ENCODE measurements at regions not wholly inside any gene's neighbourhood (a gene's known extent, or its start where the extent isn't known, plus 50 kb on each side); places are given as distances from the start of the nearest gene placed in this dataset.
"Not testable (repeated sequence)": the region's sequence is repeated elsewhere in the genome, so short reads cannot be mapped to it uniquely, and the experiment has no call there.

DNA sequence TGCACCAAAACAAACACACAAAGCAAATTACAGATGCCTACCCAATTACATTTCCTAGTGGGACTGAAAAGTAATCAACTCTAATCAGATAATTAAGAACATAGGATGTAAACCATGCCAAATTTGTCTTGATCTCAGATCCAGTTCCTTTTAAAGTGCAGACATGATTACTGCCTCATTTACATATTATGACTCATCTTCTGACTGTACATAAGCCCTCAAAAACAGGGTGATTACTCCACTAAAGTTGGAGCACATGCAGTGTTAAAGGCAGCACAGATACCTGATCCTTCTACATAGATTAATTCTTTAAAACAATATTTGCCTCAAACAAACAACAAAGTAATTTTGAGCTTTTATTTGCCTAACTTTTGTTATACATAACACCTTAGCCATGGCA is 337.2 kb downstream of the RPS29 start:
- intact Hi-C loops (cut with micrococcal nuclease), result no loop called here

DNA sequence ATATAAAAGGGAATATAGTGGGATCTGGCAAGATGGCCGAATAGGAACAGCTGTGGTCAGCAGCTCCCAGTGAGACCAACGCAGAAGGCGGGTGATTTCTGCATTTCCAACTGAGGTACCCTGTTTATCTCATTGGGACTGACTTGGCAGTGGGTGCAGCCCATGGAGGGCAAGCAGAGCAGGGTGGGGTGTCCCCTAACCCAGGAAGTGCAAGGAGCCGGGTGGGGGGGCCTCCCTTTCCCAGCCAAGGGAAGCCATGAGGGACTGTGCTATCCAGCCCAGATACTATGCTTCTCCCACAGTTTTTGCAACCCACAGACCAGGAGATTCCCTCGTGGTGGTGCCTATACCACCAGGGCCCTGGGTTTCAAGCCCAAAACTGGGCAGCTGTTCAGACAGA is 342.4 kb downstream of the RPS29 start:
- intact Hi-C loops (cut with micrococcal nuclease), result not testable (repeated sequence)

DNA sequence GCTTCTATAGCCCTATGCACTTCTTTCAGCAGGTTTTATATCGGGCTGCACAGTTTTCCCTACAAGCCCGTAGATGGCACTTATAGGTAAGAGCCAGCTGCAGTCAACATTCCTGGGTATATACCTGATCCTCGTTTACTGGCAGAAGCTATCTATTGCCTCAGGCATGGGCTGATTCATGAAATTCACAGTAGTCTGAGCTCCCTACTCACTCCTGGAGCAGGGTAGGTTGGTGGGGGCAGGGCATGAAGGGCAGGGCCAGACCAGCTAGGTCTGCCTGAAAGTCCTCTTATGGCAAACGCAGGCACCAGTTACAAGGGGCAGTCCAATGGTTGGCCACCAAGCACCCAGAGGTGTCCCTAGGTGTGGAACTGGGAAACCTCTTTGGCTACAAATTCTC is 345.8 kb downstream of the RPS29 start:
- intact Hi-C loops (cut with micrococcal nuclease), result no loop called here

DNA sequence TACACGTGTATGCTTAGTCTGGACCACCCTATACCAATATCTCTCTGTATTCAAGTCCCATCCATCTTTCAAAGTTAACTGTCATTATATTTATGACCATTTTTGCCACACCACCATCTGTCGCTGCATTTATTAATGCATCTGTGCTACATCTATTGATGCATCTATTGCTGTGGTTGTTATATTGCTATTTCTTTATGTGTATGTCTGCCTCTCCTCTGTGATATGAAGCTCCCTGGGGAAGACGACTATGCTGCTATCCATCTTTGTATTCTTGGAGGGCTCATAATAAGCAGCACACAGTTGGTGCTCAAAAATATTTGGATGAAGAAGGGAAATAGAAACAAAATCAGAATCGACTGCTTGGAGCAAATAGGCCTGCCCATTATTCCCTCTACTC is 357.6 kb downstream of the RPS29 start:
- intact Hi-C loops (cut with micrococcal nuclease), result no loop called here

DNA sequence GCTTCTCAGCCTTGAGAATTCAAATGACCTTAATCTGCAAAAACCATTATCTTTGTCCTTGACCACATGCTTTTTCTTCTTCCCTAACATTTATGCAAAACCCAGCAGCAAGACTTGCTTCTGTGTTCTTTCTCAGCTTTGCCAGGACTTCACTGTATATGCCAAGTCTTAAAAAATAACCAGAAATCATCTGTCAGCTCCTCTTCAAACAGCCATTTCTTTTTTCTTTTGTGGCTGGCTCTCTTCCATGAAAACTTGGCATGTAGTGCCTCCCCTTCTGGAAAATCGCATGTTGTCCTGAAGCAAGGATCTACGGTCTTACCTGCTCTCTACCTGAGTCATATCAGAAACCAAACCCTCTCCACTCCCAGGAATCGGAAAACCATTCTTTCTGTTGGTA is 364.9 kb downstream of the RPS29 start:
- intact Hi-C loops (cut with micrococcal nuclease), result no loop called here

DNA sequence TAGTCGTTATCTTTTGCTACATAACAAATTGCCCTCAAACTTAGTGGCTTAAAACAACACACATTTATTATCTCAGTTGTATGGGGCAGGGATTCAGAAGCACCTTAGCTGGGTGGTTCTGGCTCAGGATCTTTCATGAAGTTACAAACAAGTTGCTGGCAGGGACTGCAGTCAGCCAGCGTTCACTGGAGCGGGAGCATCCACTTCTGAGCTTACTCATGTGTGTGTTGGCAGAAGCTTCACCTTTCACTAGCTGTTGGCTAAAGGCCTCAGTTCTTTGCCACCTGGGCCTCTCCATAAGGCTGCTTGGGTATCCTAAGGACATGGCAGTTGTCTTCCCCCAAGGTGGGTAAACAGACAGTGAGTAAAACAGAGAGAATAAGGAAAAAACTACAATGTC is 365.7 kb downstream of the RPS29 start:
- intact Hi-C loops (cut with micrococcal nuclease), result no loop called here

DNA sequence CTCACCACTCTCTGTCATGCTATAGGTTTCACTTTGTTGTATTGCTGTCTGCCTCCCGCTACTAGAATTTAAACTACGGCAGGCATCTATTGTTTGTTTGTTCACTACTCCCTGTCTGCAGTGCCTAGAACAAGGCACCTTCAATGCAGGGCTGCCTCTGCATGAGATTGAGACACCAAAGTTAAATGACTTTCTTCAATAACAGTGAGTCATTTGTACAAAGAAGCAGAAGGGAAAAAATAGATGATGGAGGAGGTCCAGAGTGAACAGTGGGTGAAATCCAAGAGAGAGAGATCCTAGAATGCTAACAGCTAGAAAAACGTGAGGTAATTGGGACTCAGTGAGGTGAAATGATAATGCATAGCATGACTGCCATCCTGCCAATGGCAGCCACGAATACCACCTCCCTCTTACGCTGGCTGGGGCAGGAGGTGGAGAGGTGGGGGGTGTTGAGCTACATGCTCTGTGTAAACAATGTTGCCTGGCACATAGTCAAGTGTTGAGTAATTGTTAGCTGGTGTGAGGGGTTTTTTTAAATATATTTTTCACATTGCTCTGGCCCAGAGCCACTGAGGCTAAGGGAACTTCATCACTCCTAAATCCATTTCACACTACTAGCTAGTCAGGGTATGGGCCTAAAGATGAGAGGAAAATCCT is 367.6 kb downstream of the RPS29 start:
- intact Hi-C loops (cut with micrococcal nuclease), result no loop called here

DNA sequence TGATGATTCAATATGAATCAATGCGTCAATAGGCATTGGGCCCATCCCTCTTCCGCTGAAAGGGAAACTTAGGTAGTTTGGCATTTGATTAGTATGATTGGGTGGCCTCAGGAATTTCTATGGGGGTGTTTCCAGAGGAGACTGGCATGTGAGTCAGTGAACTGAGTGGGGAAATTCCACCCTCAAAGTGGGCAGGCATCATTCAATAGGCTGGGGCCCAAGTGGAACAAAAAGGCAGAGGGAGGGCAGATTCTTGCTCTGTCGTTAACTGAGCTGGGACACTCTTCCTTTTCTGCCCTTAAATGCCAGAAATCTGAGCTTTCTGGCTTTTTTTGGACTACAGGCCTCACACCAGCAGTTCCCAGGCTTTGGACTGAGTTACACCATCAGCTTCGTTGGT is 373.5 kb downstream of the RPS29 start:
- intact Hi-C loops (cut with micrococcal nuclease), result no loop called here

DNA sequence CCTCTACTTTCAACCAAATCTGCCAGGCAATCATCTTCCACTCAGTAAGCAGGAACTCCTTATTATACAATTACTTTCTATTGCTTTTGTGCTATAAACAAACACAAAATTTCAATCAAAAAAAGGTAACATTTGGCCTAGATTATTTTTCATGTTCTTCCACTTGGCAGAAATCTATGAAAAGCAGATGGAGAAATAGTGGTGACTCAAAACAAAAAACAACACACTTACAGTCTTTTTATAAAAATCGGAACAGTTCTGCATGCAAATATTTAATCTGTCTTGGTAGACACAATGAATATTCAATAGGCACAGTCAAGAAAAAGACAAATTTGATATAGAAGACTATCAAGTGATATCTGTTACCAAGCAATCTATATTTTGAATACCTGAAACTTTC is 376.8 kb downstream of the RPS29 start:
- intact Hi-C loops (cut with micrococcal nuclease), result no loop called here

DNA sequence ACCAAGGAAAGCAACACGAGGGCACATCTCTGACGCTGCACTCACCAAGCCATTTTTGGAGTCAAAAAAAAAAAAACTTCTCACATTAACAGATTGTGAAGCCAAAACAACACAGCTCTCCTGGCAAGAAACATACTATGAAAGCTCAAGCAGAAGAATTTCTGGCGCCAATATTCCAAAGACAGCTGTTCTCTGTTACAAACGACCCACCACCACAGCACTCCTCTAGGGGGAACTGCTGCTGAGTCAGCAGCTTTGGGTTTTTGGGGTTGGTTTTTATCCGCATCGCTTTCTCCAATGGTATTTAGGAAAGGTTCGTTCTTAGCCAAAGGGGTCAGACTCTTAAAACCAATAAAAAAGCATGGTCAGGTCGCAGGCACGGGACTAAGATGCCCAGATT is 379.4 kb downstream of the RPS29 start:
- intact Hi-C loops (cut with micrococcal nuclease), result no loop called here

DNA sequence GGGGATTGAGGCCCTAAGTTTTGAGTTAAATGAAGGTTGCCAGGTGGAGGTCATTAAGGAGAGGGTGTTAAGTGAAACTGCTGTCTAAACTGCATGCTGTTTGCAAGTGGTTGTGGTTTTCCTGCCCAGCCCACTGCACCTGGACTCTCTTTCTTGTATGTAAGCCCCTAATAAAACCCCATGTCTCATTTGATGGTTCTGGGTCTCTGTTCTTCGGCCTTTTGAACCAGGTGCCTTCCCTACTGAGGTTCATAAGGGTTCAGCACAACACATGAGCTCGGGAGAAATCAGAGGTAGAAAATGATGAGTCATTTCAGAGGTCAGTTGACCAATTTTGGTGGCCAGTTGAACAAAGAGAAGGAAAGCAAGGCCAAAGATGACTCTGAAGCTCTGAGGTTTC is 382.5 kb downstream of the RPS29 start:
- intact Hi-C loops (cut with micrococcal nuclease), result no loop called here

DNA sequence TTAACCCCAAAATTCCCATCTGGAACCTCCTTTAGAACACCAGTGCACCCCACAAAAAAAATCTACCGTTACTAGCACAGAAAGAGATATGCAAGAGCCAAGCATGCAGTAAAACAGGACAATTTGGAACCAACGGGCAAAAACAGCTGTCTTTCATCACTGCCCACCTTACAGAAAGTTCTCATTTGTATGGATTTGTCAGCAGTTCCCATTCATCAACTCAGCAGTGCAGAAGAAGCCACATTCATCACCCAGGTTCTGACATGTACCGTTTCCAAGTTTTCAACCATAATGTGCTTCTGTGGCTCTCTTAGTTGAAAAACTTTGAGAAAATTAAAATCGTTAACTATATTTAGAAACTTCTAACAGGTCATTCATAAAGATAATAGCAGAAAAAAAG is 387.0 kb downstream of the RPS29 start:
- intact Hi-C loops (cut with micrococcal nuclease), result no loop called here

DNA sequence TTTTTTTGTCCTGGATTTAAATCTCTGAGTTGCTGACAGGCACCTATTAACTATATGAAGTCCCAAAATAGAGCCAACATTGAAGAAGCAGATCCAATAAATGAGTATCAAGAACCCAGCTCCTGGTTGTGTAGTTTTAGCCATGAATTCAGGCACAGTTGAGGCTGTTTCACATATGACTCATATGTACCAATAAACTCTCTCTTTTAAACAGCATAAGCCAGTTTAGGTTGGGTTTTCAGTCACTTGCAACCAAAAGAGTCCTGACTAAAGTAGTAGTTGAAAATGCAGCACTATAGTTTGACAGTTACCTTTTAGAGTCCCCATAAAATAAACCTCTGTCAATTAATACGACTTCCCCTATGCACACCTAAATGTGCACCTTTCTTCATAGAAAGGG is 389.9 kb downstream of the RPS29 start:
- intact Hi-C loops (cut with micrococcal nuclease), result no loop called here

DNA sequence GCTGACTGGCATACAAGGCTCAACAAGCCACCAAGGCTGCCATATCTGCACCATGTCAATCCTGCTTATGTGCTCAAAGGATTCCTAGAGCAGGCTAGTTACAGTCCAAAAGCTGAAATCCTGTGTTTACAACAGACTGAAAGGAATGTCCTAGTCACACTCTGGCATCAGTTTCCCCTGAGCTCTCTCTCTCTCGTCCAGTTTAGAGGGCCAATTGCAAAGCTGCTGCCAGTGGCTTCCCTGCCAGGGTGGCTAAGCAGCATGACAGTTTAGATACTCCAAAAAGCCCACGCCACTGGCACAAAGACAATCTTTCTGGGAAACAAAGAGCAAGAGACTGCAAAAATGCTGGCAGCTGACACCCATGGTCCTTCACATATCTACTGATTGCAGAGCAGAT is 392.1 kb downstream of the RPS29 start:
- intact Hi-C loops (cut with micrococcal nuclease), result no loop called here

DNA sequence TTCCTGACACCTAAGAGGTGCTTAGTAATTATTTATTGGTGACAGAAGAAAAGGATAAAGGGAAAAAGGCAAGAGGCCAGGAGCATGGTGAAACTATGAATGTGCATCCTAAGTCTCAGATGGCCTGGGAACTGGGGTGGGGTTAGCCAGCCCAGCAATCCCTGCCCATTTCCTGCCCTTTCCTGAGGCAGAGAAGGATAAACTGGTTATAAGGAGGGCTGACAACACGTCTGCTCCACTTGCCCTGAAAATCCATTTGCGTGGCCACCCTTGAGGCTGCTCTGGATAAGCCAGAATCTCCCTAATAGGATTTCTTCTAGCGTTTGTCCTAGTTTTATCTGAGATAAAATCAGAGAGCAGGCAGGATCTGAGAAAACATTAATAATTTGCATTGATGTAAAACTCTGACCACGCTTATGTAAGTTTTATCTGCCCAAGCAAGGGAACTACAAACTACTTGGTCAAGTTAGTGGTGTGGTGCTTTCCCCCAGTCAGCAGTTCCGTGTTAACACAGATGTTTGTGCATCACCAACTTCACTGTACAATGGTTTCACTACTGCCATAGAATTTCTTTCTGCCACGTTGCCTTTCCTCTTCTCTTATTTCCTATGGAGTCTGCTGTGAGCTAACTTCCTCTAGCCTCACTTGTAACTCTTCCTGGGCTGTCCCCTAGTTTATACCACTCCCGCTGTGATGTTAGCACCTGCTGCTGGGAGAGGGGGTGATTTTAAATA is 392.7 kb downstream of the RPS29 start:
- intact Hi-C loops (cut with micrococcal nuclease), result no loop called here

DNA sequence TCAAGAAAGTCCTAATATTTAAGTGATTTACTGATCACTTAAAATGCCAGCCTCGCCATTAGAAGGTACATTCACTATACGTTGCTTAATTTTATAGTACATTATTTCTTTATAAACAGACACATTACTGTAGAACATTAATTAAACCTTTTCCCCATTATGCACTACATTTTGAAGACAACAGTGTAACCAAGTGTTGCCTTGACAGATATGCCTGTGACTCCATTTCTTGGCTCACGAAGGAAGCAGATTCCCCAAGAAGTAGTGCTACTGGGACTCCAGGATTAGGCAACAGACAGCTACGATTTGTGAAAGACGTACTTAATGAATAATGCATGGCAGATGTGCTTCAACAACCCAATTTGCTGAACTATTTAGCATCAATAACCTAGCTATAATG is 394.8 kb downstream of the RPS29 start:
- intact Hi-C loops (cut with micrococcal nuclease), result no loop called here

DNA sequence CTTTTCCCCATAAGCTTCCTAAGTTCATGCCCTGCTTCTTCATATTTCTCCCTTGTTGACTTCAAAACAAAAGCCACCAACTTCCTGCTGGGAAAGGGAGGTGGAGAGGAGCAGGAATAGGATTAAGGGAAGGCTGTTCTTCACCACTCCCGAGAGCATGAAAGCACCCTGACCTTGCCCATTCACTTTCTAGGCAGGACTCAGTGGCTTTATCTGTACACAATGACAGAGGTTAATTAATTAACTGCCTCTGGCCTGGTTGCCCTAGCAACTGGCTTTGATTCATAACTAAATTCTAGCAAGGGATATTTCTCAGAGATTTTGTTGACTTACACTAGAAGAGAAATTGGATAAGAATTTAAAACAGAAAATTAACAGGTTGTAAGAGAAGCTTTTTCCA is 396.8 kb downstream of the RPS29 start:
- intact Hi-C loops (cut with micrococcal nuclease), result no loop called here

DNA sequence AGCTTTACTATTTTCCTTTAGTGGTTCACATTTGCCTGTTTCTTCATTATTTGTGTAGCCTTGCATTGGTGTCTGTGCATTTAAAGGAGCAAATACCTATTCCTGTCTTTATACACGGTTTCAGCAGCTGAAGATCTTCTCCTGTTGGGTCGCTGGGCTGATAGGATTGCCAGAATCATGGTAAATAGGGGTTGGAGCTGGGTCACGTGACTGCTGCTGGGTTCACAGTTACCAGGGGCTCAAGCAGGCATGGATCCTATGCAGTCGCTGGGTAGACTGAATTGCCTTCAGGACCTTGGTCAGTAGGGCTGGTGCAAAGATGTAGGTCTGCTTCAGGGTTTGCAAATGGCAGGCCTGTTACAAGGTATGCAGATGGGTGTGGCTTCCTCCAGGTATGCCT is 398.4 kb downstream of the RPS29 start:
- intact Hi-C loops (cut with micrococcal nuclease), result no loop called here

DNA sequence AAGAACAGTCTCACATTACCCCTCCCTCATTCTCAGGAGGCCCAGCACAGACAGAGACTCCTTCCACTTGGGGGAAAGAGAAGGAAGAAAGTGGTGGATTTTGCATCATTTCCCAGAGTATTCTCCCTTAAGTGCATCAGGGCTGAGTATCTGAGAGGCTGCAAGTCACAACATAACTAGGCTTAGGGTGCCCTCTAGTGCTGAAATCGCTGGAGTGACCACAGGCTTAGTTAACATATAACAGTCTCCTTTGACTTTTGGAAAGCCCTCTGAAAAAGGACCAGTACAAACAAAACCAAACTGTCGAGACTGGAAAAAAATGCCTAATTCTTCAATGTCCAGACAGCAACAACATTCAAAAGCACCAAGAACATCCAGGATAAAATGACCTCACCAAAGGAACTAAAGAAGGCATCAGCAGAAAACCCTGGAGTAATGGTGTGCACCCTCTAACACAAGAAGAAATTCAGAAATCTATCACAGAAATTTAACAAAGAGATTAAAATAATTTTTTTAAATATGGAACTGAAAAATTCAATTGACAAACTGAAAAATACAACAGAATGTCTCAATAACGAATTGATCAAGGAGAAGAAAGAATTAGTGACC is 412.3 kb downstream of the RPS29 start:
- intact Hi-C loops (cut with micrococcal nuclease), result loop anchor here (5.0 kb wide), 1 partner anchor 1257 kb away; no protein-coding TSS in a partner anchor

DNA sequence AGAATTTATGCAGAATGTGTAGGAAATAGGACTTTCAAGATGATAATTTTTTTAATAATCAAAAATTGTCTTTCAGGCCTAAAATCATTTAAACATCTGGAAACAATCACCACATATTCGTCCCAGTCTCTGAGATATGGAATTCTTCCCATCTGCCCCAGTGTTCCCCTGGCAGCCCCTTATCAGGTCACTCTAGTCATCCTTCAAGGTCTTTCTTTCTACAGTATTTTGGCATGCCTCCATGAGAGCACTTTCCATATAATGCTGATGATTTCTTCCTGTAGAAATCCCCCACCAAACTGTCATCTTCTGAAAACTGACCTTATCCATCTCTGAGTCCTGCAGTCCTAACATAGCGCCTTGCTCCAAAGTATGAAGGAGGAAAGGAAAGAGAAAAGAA is 422.1 kb downstream of the RPS29 start:
- intact Hi-C loops (cut with micrococcal nuclease), result no loop called here

DNA sequence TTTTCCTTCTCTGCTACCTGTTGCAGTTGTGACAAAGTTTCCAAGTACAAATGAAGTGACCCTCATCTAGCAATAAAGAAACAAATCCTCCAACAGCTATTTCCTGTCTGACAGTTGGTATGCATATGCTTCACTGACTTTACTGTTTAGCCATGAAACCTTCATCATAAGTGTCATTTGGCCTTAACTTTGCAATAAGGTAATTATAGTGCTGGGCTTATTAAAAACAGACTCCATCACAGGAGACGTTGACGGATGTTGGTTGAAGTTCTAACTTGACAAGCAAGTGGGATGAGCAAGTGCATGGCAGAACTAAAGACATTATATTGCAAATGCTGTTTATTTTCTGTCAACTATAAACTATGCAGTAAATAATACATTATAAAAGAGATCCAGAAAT is 425.2 kb downstream of the RPS29 start:
- intact Hi-C loops (cut with micrococcal nuclease), result no loop called here

DNA sequence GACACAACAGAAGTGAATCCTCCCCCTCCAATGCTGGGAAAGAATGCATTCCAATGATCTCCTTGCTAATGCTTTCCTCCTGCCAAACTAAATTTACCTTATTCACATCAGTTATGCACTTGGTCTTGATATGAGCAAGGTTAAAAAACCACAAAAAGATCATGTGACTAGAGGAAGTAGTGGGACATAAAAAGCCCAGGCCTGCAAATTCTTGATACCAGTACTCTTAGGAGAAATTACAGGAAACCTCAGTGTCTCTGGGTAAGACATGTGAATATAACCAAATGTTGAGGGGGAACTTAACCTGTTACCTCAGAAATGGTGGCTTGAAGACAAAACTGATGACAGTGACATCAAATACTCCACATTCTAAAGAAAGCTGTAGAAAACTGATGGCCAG is 427.1 kb downstream of the RPS29 start:
- intact Hi-C loops (cut with micrococcal nuclease), result no loop called here

DNA sequence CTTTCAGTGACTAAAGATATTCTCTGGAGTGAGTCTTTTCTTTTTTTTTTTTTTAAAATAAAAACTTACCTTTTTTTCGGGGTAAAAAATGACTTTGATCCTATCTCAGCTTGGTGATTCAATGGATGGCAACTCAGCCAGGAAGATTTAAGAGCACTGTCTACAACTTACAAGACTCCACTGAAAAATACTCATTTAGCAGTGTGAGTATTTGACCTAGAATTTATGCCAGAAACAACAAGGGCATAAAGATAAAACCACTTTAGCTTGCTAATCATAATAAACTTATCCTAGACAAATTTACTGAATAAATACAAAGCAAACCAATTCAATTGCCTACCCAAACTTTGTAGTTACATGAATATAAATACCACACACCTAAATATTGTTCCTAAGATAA is 446.6 kb downstream of the RPS29 start:
- intact Hi-C loops (cut with micrococcal nuclease), result no loop called here

Data from T-helper 2 cell treated with Interferon-gamma antibody and Interleukin-4, amounts not matched to agents 100 ng/mL and 5 ng/mL, for 36 hours (primary cell).